ENCODE measurements at regions not wholly inside any gene's neighbourhood (a gene's known extent, or its start where the extent isn't known, plus 50 kb on each side); places are given as distances from the start of the nearest gene placed in this dataset.

- no peaks in the 10 kb centered on the region for H3K9me3 ChIP-seq
- no peaks in the 10 kb centered on the region for H3K36me3 ChIP-seq
- TF ChIP-seq EP300 (IDR thresholded peaks at IDR 0.05) (no peak), POLR2AphosphoS5 (IDR thresholded peaks at IDR 0.05) (no peak), POLR2A (IDR thresholded peaks at IDR 0.05) (no peak)
- TF ChIP-seq, protein P1, sequence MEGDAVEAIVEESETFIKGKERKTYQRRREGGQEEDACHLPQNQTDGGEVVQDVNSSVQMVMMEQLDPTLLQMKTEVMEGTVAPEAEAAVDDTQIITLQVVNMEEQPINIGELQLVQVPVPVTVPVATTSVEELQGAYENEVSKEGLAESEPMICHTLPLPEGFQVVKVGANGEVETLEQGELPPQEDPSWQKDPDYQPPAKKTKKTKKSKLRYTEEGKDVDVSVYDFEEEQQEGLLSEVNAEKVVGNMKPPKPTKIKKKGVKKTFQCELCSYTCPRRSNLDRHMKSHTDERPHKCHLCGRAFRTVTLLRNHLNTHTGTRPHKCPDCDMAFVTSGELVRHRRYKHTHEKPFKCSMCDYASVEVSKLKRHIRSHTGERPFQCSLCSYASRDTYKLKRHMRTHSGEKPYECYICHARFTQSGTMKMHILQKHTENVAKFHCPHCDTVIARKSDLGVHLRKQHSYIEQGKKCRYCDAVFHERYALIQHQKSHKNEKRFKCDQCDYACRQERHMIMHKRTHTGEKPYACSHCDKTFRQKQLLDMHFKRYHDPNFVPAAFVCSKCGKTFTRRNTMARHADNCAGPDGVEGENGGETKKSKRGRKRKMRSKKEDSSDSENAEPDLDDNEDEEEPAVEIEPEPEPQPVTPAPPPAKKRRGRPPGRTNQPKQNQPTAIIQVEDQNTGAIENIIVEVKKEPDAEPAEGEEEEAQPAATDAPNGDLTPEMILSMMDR (IDR thresholded peaks at IDR 0.05), result no peak
- no peaks in the 10 kb centered on the region for H3K27me3 ChIP-seq
- no peak overlapping the region for H3K27ac ChIP-seq
- H3K4me3 ChIP-seq, result no peak overlapping the region
- 64 to 83% (median 71%) methylated on average over 1 of the region's 1 CpG for WGBS, 5 donors
- DNase-seq, result no peak
- intact Hi-C loops (cut with DNase I; ENCODE audit: low total_unique reads), result no loop called here
- H3K4me1 ChIP-seq, result no peaks in the 10 kb centered on the region
Measured at GRCh38 chr5:118008779-118009178, 979.6 kb downstream of the DTWD2 start.

DNA sequence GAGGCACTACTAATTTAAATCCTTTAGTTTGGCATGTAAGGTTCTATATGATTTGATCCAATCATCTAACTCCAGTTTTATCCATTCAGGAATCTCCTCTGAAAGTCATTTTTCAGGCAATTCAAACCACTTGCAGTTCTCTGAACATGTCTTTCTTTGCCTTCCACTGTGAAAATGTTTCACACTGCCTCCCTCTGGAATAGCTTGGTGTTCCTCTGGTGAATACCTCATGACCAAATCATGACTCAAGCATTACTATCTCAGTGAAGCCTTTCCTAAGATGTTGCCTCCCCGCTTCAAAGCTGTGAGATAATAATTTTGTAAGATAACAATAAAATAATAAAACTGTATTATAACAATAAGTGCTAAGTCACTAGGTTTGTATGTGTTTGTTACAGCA lies 981.1 kb downstream of the DTWD2 start:
- Histone ChIP-seq H3K9me3 (no peaks in the 10 kb centered on the region), H3K36me3 (no peaks in the 10 kb centered on the region), H3K4me3 (no peak overlapping the region), H3K27ac (no peak overlapping the region), H3K4me1 (no peaks in the 10 kb centered on the region), H3K27me3 (no peaks in the 10 kb centered on the region)
- TF ChIP-seq POLR2AphosphoS5 (IDR thresholded peaks at IDR 0.05) (no peak), EP300 (IDR thresholded peaks at IDR 0.05) (no peak)
- DNase-seq, result no peak
- intact Hi-C loops (cut with DNase I; ENCODE audit: low total_unique reads), result no loop called here
- WGBS, 5 donors, result 58 to 85% (median 83%) methylated on average over 1 of the region's 1 CpG

- no peaks in the 10 kb centered on the region for H3K27me3 ChIP-seq
- no peaks in the 10 kb centered on the region for H3K4me1 ChIP-seq
- H3K9me3 ChIP-seq, result no peaks in the 10 kb centered on the region
- no peak overlapping the region for H3K27ac ChIP-seq
- intact Hi-C loops (cut with DNase I; ENCODE audit: low total_unique reads), result no loop called here
- no peak overlapping the region for H3K4me3 ChIP-seq
- TF ChIP-seq POLR2A (IDR thresholded peaks at IDR 0.05), result no peak
- no peak for TF ChIP-seq EP300 (IDR thresholded peaks at IDR 0.05)
- TF ChIP-seq POLR2AphosphoS5 (IDR thresholded peaks at IDR 0.05), result no peak
- TF ChIP-seq, protein P1 (IDR thresholded peaks at IDR 0.05), result no peak
- 22 to 38% (median 32%) methylated on average over 1 of the region's 1 CpG for WGBS, 5 donors
- DNase-seq, result peak in 1 of 2 donors; percentile 26
- no peaks in the 10 kb centered on the region for H3K36me3 ChIP-seq
Measured at GRCh38 chr5:118006219-118006618, 982.1 kb downstream of the DTWD2 start.

- no peak for TF ChIP-seq EP300 (IDR thresholded peaks at IDR 0.05)
- TF ChIP-seq POLR2AphosphoS5 (IDR thresholded peaks at IDR 0.05), result no peak
- TF ChIP-seq POLR2A (IDR thresholded peaks at IDR 0.05), result no peak
- TF ChIP-seq, protein P1 (IDR thresholded peaks at IDR 0.05), result no peak
- intact Hi-C loops (cut with DNase I; ENCODE audit: low total_unique reads), result no loop called here
- Histone ChIP-seq H3K36me3 (no peaks in the 10 kb centered on the region), H3K9me3 (no peaks in the 10 kb centered on the region), H3K4me1 (no peaks in the 10 kb centered on the region), H3K27me3 (no peaks in the 10 kb centered on the region), H3K4me3 (no peak overlapping the region), H3K27ac (no peak overlapping the region)
- 63 to 82% (median 74%) methylated on average over 3 of the region's 3 CpGs for WGBS, 5 donors
- no peak for DNase-seq
Measured at GRCh38 chr5:117999939-118000549, 988.3 kb downstream of the DTWD2 start.

DNA sequence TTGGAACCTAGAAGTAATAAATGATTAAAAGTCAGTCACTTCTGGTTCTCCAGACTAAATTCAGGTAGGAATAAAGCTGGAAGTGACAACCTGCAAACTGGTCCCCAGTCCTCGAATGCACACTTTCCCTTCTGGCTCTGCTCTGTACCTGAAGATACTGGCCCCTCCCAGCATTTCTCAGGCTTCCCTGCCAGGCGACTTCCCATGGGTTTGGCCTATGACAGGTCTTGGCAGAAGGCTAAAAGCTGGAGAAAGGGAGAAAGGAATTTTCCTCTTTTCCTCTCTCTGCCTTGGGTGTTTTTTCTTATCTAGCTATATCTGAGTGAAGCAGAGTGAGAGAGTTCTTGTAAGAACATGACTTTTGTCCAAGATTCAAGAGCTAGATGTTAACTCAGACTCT lies 1005.7 kb downstream of the DTWD2 start:
- no peak overlapping the region for H3K4me3 ChIP-seq
- no peaks in the 10 kb centered on the region for H3K9me3 ChIP-seq
- TF ChIP-seq EP300 (IDR thresholded peaks at IDR 0.05) (no peak), POLR2AphosphoS5 (IDR thresholded peaks at IDR 0.05) (no peak), POLR2A (IDR thresholded peaks at IDR 0.05) (no peak)
- TF ChIP-seq, protein P1 (IDR thresholded peaks at IDR 0.05), result no peak
- no peaks in the 10 kb centered on the region for H3K27me3 ChIP-seq
- DNase-seq, result no peak
- H3K36me3 ChIP-seq, result no peaks in the 10 kb centered on the region
- no peak overlapping the region for H3K27ac ChIP-seq
- 30 to 57% (median 48%) methylated on average over 2 of the region's 2 CpGs for WGBS, 5 donors
- H3K4me1 ChIP-seq, result no peaks in the 10 kb centered on the region
- intact Hi-C loops (cut with DNase I; ENCODE audit: low total_unique reads), result no loop called here
